Stomach smooth muscle (tissue), 2 donors: ENCODE measurements at regions not wholly inside any gene's neighbourhood (a gene's known extent, or its start where the extent isn't known, plus 50 kb on each side); places are given as distances from the start of the nearest gene placed in this dataset.

Experiments used
- H3K27ac ChIP-seq: one replicate; pipeline ENCODE4 v1.7.0; 2013; ENCODE audit warnings: mild to moderate bottlenecking, low read length, inconsistent platforms
- H3K27me3 ChIP-seq, 2 donors: one replicate each; pipeline ENCODE4 v1.7.0; 2013; ENCODE audit warnings: low read length in 2 of 2; ENCODE audit not compliant: insufficient read depth in 2 of 2, control insufficient read depth in 1 of 2
- H3K36me3 ChIP-seq, 2 donors: one replicate each; pipeline ENCODE4 v1.7.0; 2013; ENCODE audit warnings: low read length in 2 of 2; ENCODE audit not compliant: control insufficient read depth in 2 of 2, insufficient read depth in 2 of 2
- H3K4me1 ChIP-seq: one replicate; pipeline ENCODE4 v1.7.0; 2013; ENCODE audit warnings: low read length; ENCODE audit not compliant: control insufficient read depth, insufficient read depth
- H3K4me3 ChIP-seq, 2 donors: one replicate each; pipeline ENCODE4 v1.7.0; 2013; ENCODE audit warnings: low read length in 2 of 2
- H3K9ac ChIP-seq, 2 donors: one replicate each; pipeline ENCODE4 v1.7.0; 2013; ENCODE audit warnings: low read length in 2 of 2, mild to moderate bottlenecking in 1 of 2
- H3K9me3 ChIP-seq, 2 donors: one replicate each; pipeline ENCODE4 v1.7.0; 2013; ENCODE audit warnings: low read length in 2 of 2; ENCODE audit not compliant: control insufficient read depth in 2 of 2
- donor health status: healthy.
- donor health status: Pancreatic carcinoma.

DNA sequence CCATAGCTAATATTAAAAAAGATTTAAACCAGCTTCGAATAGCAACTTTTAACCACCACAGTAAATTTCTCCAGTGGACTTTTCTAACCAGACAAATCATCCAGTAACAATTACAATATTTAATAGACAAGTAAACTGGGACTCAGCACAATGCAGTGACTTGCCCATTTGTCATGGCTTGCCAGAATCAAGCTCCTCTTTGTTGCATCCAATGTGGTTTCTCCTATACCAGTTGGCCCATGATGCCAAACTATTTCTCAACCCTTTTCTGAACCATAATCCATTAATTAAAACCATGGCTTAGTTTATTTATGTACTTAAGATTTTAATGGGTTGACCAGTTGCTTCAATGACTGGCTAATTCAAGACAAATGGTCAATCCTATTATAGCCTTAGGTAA is 64.4 kb downstream of the DIO2 start:
- Histone ChIP-seq H3K27ac (no peak overlapping the region), H3K9ac (no peak overlapping the region)

DNA sequence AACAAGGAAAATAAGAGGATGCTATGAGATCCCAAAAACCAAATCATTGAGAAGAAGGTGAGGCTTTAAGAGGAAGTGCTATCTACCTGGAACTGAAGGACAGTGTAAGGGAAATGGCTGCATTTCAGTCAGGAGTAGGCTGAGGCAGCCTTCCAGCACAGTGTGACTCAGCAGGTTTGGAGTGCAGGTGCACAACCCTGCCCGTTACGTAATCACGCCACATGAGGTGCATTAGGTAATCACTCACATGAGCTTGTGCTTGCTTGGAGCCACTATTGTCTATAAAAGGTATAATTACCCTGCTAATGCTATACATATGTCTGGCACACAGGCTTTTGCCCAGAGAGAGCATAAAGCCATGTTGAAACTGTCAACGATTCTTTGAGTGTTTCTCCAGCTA is 74.9 kb downstream of the DIO2 start:
- no peaks in the 10 kb centered on the region for H3K36me3 ChIP-seq
- H3K27me3 ChIP-seq, result no peaks in the 10 kb centered on the region
- H3K4me3 ChIP-seq, result no peak overlapping the region
- no peak overlapping the region for H3K27ac ChIP-seq
- no peaks in the 10 kb centered on the region for H3K9me3 ChIP-seq
- no peaks in the 10 kb centered on the region for H3K4me1 ChIP-seq
- H3K9ac ChIP-seq, result no peak overlapping the region

More for the DNA sequence above, 64.4 kb downstream of the DIO2 start:
- no peak overlapping the region for H3K4me3 ChIP-seq
- H3K4me1 ChIP-seq, result no peaks in the 10 kb centered on the region
- no peaks in the 10 kb centered on the region for H3K27me3 ChIP-seq
- H3K9me3 ChIP-seq, result no peaks in the 10 kb centered on the region
- no peaks in the 10 kb centered on the region for H3K36me3 ChIP-seq

DNA sequence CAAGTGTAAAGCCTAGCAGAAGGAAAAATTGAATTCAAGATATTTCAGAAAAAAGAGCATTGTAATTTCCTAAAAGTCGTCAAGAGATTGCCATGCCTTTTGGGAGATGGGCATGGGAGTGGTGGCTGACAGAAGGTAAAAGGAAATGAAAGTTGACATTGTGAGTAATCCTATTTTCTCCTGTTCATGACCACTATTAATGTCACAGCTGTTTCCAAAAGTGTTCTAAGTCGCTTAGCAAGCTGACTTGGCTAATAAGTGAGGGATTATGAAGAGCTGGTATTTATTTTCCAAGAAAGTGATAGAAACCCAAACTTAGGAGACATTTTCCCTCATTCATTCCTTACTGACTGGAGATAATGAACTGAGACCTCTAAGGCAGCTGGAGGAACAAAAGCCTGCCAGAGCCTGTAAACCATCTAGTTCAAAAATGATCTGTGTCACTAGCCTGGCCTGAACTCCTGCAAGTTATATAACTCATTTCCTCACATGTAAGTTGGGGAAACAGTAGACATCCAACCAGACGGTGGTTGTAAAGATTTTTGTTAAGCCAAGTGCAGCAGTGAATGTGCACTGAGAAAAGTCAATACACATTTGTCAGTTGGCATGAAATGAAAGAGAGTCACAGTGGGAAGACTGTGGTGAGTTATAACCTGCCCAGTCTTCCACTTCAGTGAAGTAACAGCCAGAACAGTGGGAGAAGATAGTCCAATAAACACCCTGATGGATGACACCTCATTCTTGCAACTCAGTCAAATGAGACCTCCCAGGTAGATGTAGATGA is 75.8 kb downstream of the DIO2 start:
- no peaks in the 10 kb centered on the region for H3K4me1 ChIP-seq
- H3K4me3 ChIP-seq, result no peak overlapping the region
- H3K36me3 ChIP-seq, result no peaks in the 10 kb centered on the region
- no peak overlapping the region for H3K27ac ChIP-seq
- no peak overlapping the region for H3K9ac ChIP-seq
- H3K9me3 ChIP-seq, result no peaks in the 10 kb centered on the region
- H3K27me3 ChIP-seq, result no peaks in the 10 kb centered on the region

DNA sequence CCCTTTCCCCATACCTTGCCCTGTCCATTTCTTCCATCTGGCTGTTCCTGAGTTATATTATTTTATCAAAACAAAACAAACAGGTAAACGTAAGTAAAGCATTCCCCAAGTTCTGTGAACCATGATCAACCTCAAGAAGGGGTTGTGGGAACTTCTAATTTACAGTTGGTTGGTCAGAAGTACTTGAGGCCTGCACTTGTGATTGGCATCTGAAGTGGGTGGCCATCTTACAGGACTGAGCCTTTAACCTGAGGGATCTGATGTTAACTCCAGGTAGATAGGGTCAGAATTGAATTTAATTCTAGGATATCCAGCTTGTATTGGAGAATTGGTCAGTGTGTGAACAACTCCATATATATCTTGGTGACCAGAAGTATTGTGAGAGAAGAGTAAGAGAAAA is 77.0 kb downstream of the DIO2 start:
- Histone ChIP-seq H3K36me3 (no peaks in the 10 kb centered on the region), H3K9ac (no peak overlapping the region), H3K9me3 (no peaks in the 10 kb centered on the region)

DNA sequence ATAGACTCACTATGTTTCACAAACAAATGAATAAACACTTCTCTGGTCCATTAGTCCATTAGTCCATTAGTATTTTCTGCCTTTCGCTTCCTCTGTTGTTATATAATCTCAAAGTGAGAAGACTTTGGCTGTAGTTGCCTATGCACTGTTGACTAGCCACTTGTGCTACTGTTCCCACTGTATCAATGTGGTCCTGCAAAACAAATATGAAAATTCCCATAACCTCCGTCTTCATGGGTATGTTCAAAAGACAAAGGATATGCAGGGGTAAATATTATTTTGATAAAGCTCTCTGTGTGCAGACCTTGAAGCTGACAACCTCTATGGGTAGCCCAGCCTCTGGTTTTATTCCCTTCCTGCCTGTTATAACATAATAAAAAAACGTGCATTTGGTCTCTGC is 77.8 kb downstream of the DIO2 start:
- H3K27me3 ChIP-seq, result no peaks in the 10 kb centered on the region
- H3K27ac ChIP-seq, result no peak overlapping the region
- H3K4me1 ChIP-seq, result no peaks in the 10 kb centered on the region
- H3K9ac ChIP-seq, result no peak overlapping the region
- H3K9me3 ChIP-seq, result no peaks in the 10 kb centered on the region
- no peaks in the 10 kb centered on the region for H3K36me3 ChIP-seq
- no peak overlapping the region for H3K4me3 ChIP-seq

More for the DNA sequence above, 77.0 kb downstream of the DIO2 start:
- no peaks in the 10 kb centered on the region for H3K27me3 ChIP-seq
- no peaks in the 10 kb centered on the region for H3K4me1 ChIP-seq
- no peak overlapping the region for H3K27ac ChIP-seq
- H3K4me3 ChIP-seq, result no peak overlapping the region

- Histone ChIP-seq H3K36me3 (no peaks in the 10 kb centered on the region), H3K4me3 (no peak overlapping the region), H3K27ac (no peak overlapping the region), H3K27me3 (no peaks in the 10 kb centered on the region), H3K9ac (no peak overlapping the region), H3K9me3 (peaks cover 0 to 3% of the 10 kb centered on the region in 2 donors), H3K4me1 (no peaks in the 10 kb centered on the region)
Measured at GRCh38 chr14:80127466-80127865, 83.8 kb downstream of the DIO2 start.

DNA sequence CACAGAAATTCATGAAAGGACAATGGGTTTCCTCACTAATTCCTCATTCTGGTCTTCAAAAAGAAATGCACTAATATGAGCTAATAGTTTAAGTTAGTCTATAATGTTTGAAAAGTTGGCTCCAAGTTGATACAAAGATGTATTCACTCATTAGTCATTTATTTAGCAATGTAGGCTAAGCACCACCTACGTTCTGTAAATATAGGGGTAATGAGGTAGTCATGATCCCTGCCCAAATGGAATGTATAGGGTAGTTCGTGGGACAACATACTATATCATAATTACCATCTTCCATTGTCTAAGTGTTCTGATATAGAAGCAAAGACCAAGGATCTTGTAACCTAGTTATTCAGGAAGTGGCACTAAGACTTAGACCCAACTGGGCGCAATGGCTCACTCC is 86.5 kb downstream of the DIO2 start:
- no peak overlapping the region for H3K9ac ChIP-seq
- no peak overlapping the region for H3K4me3 ChIP-seq
- no peak overlapping the region for H3K27ac ChIP-seq
- peaks cover 0 to 6% of the 10 kb centered on the region in 2 donors for H3K9me3 ChIP-seq
- no peaks in the 10 kb centered on the region for H3K36me3 ChIP-seq
- H3K27me3 ChIP-seq, result no peaks in the 10 kb centered on the region
- H3K4me1 ChIP-seq, result no peaks in the 10 kb centered on the region

GRCh38 chr14:80117876-80118275 is 93.4 kb downstream of the DIO2 start:
- no peaks in the 10 kb centered on the region for H3K4me1 ChIP-seq
- H3K4me3 ChIP-seq, result no peak overlapping the region
- H3K9ac ChIP-seq, result no peak overlapping the region
- no peak overlapping the region for H3K27ac ChIP-seq
- peaks cover 0 to 3% of the 10 kb centered on the region in 2 donors for H3K9me3 ChIP-seq
- no peaks in the 10 kb centered on the region for H3K27me3 ChIP-seq
- no peaks in the 10 kb centered on the region for H3K36me3 ChIP-seq

GRCh38 chr14:80116157-80116556 is 95.1 kb downstream of the DIO2 start:
- Histone ChIP-seq H3K27me3 (no peaks in the 10 kb centered on the region), H3K4me3 (no peak overlapping the region), H3K36me3 (no peaks in the 10 kb centered on the region)

DNA sequence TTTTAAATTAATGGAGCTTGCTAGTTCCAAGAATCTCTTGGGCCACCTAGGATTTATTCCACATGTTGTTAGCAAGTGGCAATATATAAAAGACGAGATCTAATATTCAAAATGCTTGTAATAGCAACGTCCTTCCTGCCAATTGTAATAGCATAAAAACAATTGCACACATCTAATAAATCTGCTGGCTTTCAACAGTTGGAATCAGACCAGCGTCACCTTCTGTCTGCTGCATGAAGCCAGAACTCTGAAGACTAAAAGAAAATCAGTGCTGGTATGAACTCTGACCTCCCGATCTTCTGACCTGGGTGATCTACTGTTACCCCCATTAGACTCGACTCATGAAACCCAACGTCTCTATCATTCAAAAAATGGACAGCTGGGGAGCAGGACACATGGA is 100.6 kb downstream of the DIO2 start:
- Histone ChIP-seq H3K36me3 (no peaks in the 10 kb centered on the region), H3K9ac (no peak overlapping the region), H3K9me3 (no peaks in the 10 kb centered on the region), H3K27me3 (no peaks in the 10 kb centered on the region), H3K27ac (no peak overlapping the region), H3K4me3 (no peak overlapping the region), H3K4me1 (no peaks in the 10 kb centered on the region)

More at GRCh38 chr14:80116157-80116556, 95.1 kb downstream of the DIO2 start:
- H3K9ac ChIP-seq, result no peak overlapping the region
- no peaks in the 10 kb centered on the region for H3K9me3 ChIP-seq
- H3K4me1 ChIP-seq, result no peaks in the 10 kb centered on the region
- no peak overlapping the region for H3K27ac ChIP-seq

GRCh38 chr14:80109055-80109454 is 102.2 kb downstream of the DIO2 start:
- H3K4me3 ChIP-seq, result no peak overlapping the region
- H3K9me3 ChIP-seq, result no peaks in the 10 kb centered on the region
- no peaks in the 10 kb centered on the region for H3K36me3 ChIP-seq
- no peak overlapping the region for H3K9ac ChIP-seq
- no peak overlapping the region for H3K27ac ChIP-seq
- no peaks in the 10 kb centered on the region for H3K4me1 ChIP-seq
- no peaks in the 10 kb centered on the region for H3K27me3 ChIP-seq
